Right renal pelvis (tissue), 4 donors: ENCODE measurements at regions not wholly inside any gene's neighbourhood (a gene's known extent, or its start where the extent isn't known, plus 50 kb on each side); places are given as distances from the start of the nearest gene placed in this dataset.

Experiments used
- DNase-seq, 4 donors: peaks; one replicate each; pipeline ENCODE4 v3.0.0-alpha.2; 2013; ENCODE audit warnings: low read depth in 4 of 4, low spot score in 3 of 4, missing footprints in 1 of 4

DNA sequence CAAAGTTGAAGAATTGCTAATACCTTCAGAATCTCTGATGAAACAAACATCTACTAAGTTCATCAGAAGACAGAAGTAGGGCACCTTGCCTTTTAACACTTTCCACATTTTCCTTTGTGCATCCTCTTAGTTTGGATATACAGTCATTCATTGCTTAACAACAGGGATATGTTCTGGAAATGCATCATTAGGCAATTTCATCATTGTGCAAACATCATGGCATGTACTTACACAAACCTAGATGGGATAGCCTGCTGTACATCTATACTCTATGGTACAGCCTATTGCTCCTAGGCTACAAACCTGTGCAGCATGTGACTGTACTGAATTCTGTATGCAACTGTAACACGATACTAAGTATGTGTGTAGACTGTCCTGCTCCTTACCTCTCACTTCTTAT is 169.8 kb downstream of the SUCLA2 start:
- no peak for DNase-seq

GRCh38 chr13:47829690-47830089 is 171.4 kb downstream of the SUCLA2 start:
- DNase-seq = no peak

DNA sequence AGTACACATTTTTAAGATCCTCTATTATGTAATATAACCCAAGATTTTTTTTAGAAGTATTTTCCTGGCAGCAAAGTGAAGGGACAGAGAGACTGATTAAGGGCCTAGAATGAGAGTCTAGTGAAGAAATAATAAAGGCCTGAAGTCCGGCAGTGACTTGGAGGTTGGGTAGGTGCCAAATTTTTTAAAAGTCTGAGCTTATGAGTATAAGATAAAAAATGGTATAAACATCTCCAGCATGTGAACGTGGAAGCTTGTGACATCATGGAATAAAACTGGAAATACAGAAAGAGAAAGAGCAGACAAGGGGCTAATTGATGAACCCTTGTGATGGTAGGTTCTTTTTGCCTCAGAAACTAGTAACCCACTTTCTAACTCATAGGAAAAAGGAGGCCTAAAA is 174.6 kb downstream of the SUCLA2 start:
- no peak for DNase-seq

GRCh38 chr13:47822036-47822435 is 179.0 kb downstream of the SUCLA2 start:
- DNase-seq = no peak

- DNase-seq = no peak
These were observed 184.2 kb downstream of the SUCLA2 start for GRCh38 chr13:47816831-47817230.

DNA sequence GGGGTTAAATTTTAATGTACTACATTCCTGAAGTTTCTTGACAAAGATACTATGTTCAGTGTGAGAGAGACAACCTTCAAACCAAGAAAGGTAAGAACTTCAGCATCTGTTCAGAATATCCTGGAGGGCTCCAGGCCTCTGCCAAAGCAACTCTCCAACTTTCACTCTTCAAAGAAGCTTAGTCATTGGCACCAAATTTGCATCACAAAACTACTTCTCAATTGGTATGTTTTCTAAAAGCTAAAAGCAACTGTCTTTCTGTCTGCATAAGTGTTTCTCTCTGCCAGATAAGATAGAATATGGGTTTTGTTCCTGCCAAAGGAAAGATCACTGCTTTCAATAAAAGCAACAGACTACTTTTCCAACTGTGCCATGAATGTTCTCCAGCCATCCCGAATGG is 187.4 kb downstream of the SUCLA2 start:
- DNase-seq = no peak

DNA sequence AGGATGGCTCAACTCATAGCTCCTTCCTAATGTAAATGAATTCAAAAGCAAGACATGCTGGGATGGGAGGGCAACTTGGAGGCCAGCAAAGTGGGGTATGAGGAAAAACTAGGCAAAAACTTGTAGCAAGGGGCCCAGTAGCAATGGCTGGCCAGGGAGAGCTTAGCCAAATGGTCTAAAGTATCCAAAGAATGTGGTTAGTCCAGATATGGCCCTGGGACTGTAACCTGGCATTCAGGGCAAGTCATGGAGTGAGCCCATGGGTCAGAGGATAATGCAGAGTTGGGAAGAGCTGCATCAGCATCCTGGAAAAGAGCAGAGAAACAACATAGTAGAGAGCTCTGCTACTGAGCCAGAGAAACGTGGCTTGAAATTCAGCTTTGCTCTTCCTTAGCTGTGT is 191.7 kb downstream of the SUCLA2 start:
- DNase-seq = no peak

DNA sequence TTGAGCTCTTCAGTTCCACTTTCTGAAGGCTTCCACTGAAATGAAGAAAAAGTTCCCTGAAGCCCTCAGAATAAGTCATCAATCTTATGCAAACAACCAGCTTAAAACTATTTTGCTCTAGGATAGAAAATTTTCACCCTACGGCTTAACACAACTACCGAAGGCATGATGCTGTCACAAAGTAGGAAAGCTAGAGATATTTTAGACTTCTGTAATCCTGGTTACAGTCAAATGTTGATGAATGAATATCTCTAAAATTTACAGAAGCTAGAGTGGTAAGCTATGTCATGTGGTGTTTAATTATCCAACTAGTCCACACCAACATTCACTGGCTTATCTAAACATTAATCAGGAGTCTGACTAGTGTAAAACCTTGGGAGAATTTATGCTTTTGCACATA is 197.9 kb downstream of the SUCLA2 start:
- no peak for DNase-seq

GRCh38 chr13:47801555-47801954 is 199.5 kb downstream of the SUCLA2 start:
- no peak for DNase-seq

DNA sequence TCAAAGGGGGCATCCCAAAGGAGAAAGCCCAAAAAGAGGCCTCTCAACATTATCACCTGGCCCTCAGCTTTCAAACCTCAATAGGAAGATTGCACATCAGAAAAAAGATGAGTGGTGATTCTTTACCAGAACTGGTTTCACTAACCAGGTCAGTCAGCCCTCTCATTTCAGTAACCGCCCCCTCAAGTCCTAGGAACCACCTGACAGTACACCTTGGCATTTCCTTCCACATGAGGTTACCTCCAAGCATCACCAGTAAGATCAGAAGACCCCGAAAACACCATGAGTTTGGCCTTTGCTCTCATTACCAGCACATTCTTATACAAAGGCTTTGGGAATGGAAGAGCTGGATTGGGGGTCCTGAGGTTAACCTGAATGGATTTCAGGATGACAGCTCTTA is 200.5 kb downstream of the SUCLA2 start:
- no peak for DNase-seq

GRCh38 chr13:47798906-47799305 is 202.2 kb downstream of the SUCLA2 start:
- no peak for DNase-seq

DNA sequence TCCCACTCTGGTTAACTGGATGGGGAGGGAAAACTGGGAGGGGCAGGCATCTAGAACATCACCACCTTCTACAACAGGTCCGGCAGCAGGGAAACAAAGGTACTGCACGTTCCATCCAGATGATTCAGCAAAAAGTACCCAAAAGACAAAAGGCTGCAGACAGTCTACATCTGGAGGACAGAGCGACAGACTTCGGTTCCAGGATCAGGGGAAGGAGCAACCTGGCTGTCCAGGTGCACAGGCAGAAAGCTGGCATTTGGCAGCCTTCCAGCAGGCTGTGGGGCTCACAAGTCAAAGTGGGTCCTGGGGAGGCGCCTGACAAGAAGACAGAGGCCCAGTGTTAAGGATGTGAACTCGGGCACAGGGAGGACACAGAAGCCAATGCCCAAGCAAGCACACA is 202.9 kb downstream of the SUCLA2 start:
- DNase-seq = no peak

DNA sequence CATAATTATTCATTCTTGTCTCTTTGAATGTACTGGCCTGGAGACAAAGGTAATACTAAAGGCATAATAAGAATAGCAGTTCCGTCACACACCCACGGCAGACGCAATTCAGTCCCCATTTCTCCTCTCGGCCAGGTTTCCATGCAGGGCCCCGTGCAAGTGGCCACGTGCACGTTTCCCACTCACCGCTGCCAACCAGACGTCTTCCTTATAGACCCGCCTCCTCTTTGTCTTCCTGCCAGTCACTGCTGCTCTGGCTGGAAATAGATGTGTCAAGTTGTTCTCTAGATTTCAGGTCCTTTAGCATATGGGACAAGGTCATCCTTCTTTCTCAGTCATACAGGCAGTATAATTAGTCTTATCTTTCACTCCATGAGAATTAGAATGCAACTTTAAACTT is 204.3 kb downstream of the SUCLA2 start:
- no peak for DNase-seq

GRCh38 chr13:47794963-47795362 is 206.1 kb downstream of the SUCLA2 start:
- DNase-seq = no peak

DNA sequence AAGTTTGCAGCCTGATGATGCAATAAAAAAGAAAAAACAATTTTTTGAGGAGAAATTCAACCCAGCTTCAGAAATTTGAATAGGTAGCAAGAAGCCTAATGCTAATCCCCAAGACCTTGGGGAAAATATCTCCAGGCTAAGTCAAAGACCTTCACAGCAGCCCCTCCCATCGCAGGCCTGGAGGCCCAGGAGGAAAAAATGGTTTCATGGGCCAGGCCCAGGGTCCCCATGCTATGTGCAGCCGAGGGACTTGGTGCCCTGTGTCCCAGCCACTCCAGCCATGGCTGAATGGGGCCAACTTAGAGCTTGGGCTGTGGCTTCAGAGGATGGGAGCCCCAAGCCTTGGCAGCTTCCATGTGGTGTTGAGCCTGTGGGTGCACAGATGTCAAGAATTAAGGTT is 210.3 kb downstream of the SUCLA2 start:
- DNase-seq = no peak

GRCh38 chr13:47788844-47789243 is 212.2 kb downstream of the SUCLA2 start:
- no peak for DNase-seq

DNA sequence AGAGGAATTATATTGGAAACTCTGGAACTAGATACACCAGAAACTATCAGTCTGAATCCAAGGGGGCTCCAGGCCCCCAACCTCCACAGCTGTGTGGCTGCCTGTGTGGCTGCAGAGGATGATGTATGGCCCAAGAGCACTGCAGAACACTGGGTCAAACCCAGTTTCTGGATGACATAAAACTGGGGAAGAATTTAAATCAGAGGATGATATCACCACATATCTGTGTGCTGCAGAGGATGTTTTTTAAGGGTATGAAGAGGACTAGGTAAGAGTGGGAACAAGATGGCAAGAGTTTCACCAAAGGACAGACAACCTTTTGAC is 226.4 kb downstream of the SUCLA2 start:
- no peak for DNase-seq

- no peak for DNase-seq
These were observed 236.3 kb downstream of the SUCLA2 start for GRCh38 chr13:47764817-47765216.

DNA sequence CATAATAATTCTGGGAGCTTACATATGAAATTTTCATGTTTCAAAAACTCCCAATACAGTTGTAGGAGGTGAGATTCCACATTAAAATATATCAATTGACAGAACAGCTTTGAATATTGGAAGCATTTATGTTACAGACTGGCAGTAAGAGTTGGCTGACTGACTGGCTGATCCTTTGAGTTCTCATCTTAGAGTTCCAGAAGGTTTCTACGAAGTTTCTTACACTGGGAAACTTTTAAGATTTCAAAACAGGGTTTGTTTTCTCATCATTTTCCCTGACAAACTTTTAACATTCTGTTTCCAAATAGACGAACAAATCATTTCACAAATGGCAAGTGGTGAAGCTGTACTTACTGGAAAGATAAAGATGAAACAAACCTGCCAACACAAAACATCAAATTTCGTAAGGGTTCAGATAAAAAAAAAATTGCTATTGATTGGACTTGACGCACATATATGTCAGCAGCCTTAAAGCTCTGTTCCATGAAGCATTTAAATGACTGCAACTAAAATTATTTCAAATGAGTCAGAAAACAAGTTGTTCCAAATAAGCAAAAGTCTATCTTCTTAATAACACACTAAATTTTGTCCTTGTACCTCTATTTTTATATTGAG is 243.5 kb downstream of the SUCLA2 start:
- no peak for DNase-seq

- no peak for DNase-seq
These were observed 253.2 kb downstream of the SUCLA2 start for GRCh38 chr13:47747901-47748300.

DNA sequence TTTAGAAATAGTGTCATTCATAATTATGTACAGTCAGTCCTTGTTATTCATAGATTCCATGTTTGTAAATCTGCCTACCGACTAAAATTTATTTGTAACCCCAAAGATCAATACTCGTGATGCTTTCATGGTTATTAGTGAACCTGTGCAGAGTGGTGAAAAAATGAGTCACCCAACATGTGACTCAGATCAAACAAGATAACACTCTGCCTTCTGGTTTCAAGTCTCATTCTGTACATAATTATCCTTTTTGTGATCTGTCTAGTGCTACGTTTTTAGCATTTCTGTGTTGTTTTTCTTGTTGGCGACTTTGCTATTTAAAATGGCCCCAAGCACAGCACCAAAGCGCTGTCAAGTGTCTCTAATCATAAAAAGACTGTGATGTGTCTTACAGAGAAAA is 274.7 kb downstream of the SUCLA2 start:
- DNase-seq = no peak

GRCh38 chr13:47723898-47724297 is 277.2 kb downstream of the SUCLA2 start:
- DNase-seq = no peak

DNA sequence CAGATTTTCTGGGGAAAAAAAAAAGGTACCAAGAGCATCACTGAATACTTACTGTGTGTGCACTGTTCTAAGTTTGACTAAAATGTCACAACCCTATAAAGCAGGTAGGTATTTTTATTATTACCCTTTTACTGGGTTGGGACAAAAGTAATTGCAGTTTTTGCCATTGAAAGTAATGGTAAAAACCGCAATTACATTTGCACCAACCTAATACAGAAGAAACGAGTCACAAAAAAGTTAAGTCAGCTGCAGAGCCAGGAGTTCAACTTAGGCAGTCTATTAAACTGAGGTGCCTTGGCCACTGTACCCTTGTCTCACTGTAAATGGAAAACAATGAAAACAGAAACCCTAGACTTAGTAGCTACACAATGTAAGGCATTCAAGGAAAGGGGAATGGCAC is 281.9 kb downstream of the SUCLA2 start:
- no peak for DNase-seq

- no peak for DNase-seq
These were observed 282.5 kb downstream of the SUCLA2 start for GRCh38 chr13:47718556-47718955.
